Adrenal gland (tissue), 5 donors: ENCODE measurements at regions not wholly inside any gene's neighbourhood (a gene's known extent, or its start where the extent isn't known, plus 50 kb on each side); places are given as distances from the start of the nearest gene placed in this dataset.

ENCODE experiments used
- POLR2A ChIP-seq, 2 donors: fragments of 450-650 bp; IDR thresholded peaks; one replicate each; pipeline ENCODE4 v1.6.1; 2017; ENCODE audit warnings: antibody characterized with exemption in 2 of 2, mild to moderate bottlenecking in 2 of 2, moderate library complexity in 1 of 2
- TF ChIP-seq, protein P1 (sequence below), 6 experiments: fragments of 450-650 bp in 4 of 6; fragments of 200-600 bp in 2 of 6; sonication (generic) in 1 of 6; IDR thresholded peaks; 1 replicate in 5 of 6; 2 replicates in 1 of 6; pipeline versions ENCODE4 v1.5.1 to v1.8.0; 2016 to 2021; ENCODE audit warnings: antibody characterized with exemption in 6 of 6, mild to moderate bottlenecking in 2 of 6, moderate library complexity in 1 of 6
- donor health status: DM: no; HTN: no; CAD: no.

DNA sequence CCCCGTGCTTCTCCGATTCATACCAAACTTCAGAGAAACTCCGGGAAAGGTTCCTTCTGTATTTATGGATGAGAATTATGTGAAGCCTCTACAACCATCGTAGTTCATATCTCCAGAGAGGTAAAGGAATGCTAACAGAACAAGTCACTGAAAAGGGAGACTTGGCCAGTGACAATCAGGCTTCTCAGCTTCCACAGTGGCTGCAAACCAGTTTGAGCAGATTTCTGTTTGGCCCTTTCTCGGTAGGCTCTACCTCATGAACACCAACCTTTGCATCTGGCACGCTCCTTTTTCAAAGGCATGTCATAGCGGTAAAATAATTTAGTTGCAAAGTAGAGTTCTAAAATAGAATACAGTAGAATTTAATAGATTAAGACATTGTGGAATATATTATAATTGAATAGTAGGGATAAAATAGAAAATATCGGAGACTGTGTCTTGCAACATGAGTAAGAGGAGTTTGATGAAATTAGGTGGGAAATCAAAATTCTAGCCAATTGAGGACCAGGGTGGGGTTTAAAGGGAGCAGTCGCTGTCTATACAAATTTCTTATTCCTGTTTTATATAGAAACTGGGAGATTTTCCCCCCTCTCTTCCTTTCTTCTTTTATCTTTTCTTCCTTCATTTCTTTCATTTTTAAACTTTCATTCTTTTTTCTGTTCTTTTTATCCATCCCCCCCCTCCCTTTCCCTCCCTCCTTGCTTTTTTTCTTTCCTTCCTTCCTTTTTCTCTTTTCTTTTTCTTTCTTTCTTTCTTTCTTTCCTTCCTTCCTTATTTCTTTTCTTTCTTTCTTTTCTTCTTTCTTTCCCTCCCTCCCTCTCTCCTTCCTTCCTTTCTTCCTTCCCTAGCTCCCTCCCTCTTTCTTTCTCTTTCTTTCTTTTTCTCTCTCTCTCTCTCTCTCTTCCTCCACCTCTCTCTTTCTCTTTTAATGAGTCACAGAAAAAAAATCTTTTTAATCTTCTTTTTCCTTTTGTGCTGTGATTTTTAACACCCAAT lies 161.5 kb upstream of the KLF6 start:
- TF ChIP-seq POLR2A (IDR thresholded peaks at IDR 0.05) = no peak
- TF ChIP-seq, protein P1, sequence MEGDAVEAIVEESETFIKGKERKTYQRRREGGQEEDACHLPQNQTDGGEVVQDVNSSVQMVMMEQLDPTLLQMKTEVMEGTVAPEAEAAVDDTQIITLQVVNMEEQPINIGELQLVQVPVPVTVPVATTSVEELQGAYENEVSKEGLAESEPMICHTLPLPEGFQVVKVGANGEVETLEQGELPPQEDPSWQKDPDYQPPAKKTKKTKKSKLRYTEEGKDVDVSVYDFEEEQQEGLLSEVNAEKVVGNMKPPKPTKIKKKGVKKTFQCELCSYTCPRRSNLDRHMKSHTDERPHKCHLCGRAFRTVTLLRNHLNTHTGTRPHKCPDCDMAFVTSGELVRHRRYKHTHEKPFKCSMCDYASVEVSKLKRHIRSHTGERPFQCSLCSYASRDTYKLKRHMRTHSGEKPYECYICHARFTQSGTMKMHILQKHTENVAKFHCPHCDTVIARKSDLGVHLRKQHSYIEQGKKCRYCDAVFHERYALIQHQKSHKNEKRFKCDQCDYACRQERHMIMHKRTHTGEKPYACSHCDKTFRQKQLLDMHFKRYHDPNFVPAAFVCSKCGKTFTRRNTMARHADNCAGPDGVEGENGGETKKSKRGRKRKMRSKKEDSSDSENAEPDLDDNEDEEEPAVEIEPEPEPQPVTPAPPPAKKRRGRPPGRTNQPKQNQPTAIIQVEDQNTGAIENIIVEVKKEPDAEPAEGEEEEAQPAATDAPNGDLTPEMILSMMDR (IDR thresholded peaks at IDR 0.05) = no peak
